ENCODE measurements at regions not wholly inside any gene's neighbourhood (a gene's known extent, or its start where the extent isn't known, plus 50 kb on each side); places are given as distances from the start of the nearest gene placed in this dataset. TPM values are rescaled to one million over a fixed set of nuclear protein-coding genes. Genes with fewer than 3 reads are reported as not detected.

DNA sequence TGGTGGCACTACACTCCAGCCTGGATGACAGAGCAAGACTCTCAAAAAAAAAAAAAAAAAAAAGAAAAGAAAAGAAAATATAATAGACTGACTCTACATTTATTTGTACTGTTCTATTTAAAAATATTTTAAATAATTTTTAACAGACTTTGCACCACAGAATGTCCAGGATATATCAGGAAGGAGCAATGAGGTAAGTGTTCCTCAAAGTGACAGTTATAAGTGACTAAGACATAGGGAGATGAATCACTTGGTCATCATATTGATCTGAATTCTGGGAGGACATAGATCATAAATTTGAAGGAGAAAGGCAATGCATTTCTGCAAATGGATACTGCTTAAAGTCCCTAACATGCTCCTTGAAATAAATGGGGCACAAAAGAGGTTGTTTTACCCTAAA, 221.5 kb downstream of the KCNC2 start:
- Histone ChIP-seq H3K9me3 (no peaks in the 10 kb centered on the region), H3K4me3 (replicated peaks in 1 of 3) (no peak overlapping the region), H3K4me1 (no peaks in the 10 kb centered on the region), H3K27ac (no peak overlapping the region), H3K36me3 (no peaks in the 10 kb centered on the region), H3K27me3 (no peaks in the 10 kb centered on the region)
- TF ChIP-seq POLR2A (IDR thresholded peaks at IDR 0.05) (no peak), CTCF (IDR thresholded peaks at IDR 0.05) (no peak)
- intact Hi-C loops (cut with DNase I) = no loop called here
- DNase-seq = no peak

Small RNA genes lying in the stretch of these regions (small RNA-seq; reads per million reads assigned to genes)
- not detected for gene AC123904.2

Data from thyroid gland (tissue), 4 donors.